IPS DF 19.7 (cell line): ENCODE measurements at regions not wholly inside any gene's neighbourhood (a gene's known extent, or its start where the extent isn't known, plus 50 kb on each side); places are given as distances from the start of the nearest gene placed in this dataset.
"Not testable (repeated sequence)": the region's sequence is repeated elsewhere in the genome, so short reads cannot be mapped to it uniquely, and the experiment has no call there.

Experiments
- DNase-seq: peaks from one replicate; pipeline ENCODE4 v3.0.0-alpha.2; 2013; ENCODE audit warnings: low read depth, low spot score

GRCh38 chr5:174482607-174483024, 241.8 kb upstream of the MSX2 start:
- DNase-seq, result no peak

- no peak for DNase-seq
Observed at GRCh38 chr5:174483411-174483810, 241.0 kb upstream of the MSX2 start.

GRCh38 chr5:174489215-174489614, 235.2 kb upstream of the MSX2 start:
- DNase-seq, result no peak

GRCh38 chr5:174489920-174490597, 234.3 kb upstream of the MSX2 start:
- DNase-seq, result no peak

- DNase-seq, result no peak
Observed at GRCh38 chr5:174490728-174491127, 233.7 kb upstream of the MSX2 start.

- DNase-seq, result no peak
Observed at GRCh38 chr5:174491265-174491664, 233.1 kb upstream of the MSX2 start.

GRCh38 chr5:174491761-174492350, 232.5 kb upstream of the MSX2 start:
- DNase-seq, result no peak

GRCh38 chr5:174493530-174493929, 230.9 kb upstream of the MSX2 start:
- DNase-seq, result no peak

- not testable (repeated sequence) for DNase-seq
Observed at GRCh38 chr5:174497939-174498338, 226.4 kb upstream of the MSX2 start.

GRCh38 chr5:174498575-174498974, 225.8 kb upstream of the MSX2 start:
- DNase-seq, result not testable (repeated sequence)

GRCh38 chr5:174500636-174501035, 223.7 kb upstream of the MSX2 start:
- DNase-seq, result no peak

- DNase-seq, result no peak
Observed at GRCh38 chr5:174501461-174502069, 222.8 kb upstream of the MSX2 start.

- DNase-seq, result no peak
Observed at GRCh38 chr5:174503086-174503460, 221.3 kb upstream of the MSX2 start.

- no peak for DNase-seq
Observed at GRCh38 chr5:174503461-174504265, 220.7 kb upstream of the MSX2 start.

GRCh38 chr5:174504266-174504726, 220.1 kb upstream of the MSX2 start:
- no peak for DNase-seq

- DNase-seq, result no peak
Observed at GRCh38 chr5:174505621-174506020, 218.8 kb upstream of the MSX2 start.

- not testable (repeated sequence) for DNase-seq
Observed at GRCh38 chr5:174510782-174511453, 213.5 kb upstream of the MSX2 start.

GRCh38 chr5:174511714-174512253, 212.6 kb upstream of the MSX2 start:
- DNase-seq, result no peak

- no peak for DNase-seq
Observed at GRCh38 chr5:174514325-174514724, 210.1 kb upstream of the MSX2 start.

GRCh38 chr5:174514983-174515394, 209.4 kb upstream of the MSX2 start:
- no peak for DNase-seq

- no peak for DNase-seq
Observed at GRCh38 chr5:174516741-174517140, 207.6 kb upstream of the MSX2 start.
